ENCODE measurements at regions not wholly inside any gene's neighbourhood (a gene's known extent, or its start where the extent isn't known, plus 50 kb on each side); places are given as distances from the start of the nearest gene placed in this dataset.

DNA sequence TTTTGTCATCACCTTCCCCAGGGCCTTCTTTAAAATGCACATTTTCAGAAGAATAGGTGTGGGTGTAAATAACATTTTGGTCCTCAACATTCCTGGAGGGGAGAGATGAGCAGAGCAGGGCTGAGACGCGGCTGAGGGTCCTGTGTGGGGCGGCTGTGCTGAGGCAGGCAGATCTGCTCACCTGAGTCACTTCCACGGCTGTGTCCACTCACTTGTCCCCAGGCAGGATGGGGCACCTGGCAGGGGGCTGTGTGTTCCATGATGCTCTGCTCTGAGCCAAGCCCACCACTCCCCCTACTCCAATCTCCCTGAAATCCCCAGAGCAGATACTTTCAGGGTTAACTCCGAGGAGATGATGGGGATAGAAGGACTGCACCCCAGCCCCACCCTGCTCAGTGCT, 93.8 kb downstream of the GLRX3 start:
- no peaks in the 10 kb centered on the region for H3K4me1 ChIP-seq (ENCODE audit: control insufficient read depth, insufficient read depth, low read length)
- H3K18ac ChIP-seq (ENCODE audit: low read depth, low read length): no peak overlapping the region
- H2BK120ac ChIP-seq (ENCODE audit: low read depth, low read length): no peak overlapping the region
- no peak overlapping the region for H3K4ac ChIP-seq (ENCODE audit: low read depth, low read length)
- H3K9me3 ChIP-seq (ENCODE audit: control insufficient read depth, insufficient read depth, low read length): peaks cover 45% of the 10 kb centered on the region
- no peak overlapping the region for H4K91ac ChIP-seq (ENCODE audit: insufficient read depth, low read depth, low read length)
- no peak overlapping the region for H3K4me3 ChIP-seq (ENCODE audit: insufficient read depth, low read depth, low read length)
- H2AK5ac ChIP-seq (ENCODE audit: low read depth, low read length): no peak overlapping the region
- H4K20me1 ChIP-seq (ENCODE audit: insufficient read depth, low read length): no peaks in the 10 kb centered on the region
- no peak overlapping the region for H3K23ac ChIP-seq (ENCODE audit: low read depth, low read length)
- in situ Hi-C loops (cut with MboI; ENCODE audit: low sequenced_read_pairs) (no loop called here), intact Hi-C loops (cut with micrococcal nuclease) (no loop called here), dilution Hi-C loops (cut with HindIII; ENCODE audit: low sequenced_read_pairs, unreplicated experiment) (no loop called here)
- CTCF ChIA-PET: no interaction called here
- WGBS, 2 experiments (ENCODE audit: extremely low coverage in 2 of 2, insufficient read length in 1 of 2): no CpG with 5 or more reads among the region's 5 CpGs
- BruUV-seq (replicated peaks): no TSS peak
- no peak overlapping the region for H3K9ac ChIP-seq (ENCODE audit: low read depth, low read length)
- POLR2A ChIA-PET (ENCODE audit: unreplicated experiment): no interaction called here
- H2BK20ac ChIP-seq (ENCODE audit: low read depth, low read length): no peak overlapping the region
- H3K36me3 ChIP-seq (ENCODE audit: control insufficient read depth, insufficient read depth, low read length): no peaks in the 10 kb centered on the region
- no peak for TF ChIP-seq POLR2A (IDR thresholded peaks at IDR 0.05; ENCODE audit: low read depth, low read length)
- TF ChIP-seq, protein P1, sequence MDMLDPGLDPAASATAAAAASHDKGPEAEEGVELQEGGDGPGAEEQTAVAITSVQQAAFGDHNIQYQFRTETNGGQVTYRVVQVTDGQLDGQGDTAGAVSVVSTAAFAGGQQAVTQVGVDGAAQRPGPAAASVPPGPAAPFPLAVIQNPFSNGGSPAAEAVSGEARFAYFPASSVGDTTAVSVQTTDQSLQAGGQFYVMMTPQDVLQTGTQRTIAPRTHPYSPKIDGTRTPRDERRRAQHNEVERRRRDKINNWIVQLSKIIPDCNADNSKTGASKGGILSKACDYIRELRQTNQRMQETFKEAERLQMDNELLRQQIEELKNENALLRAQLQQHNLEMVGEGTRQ (IDR thresholded peaks at IDR 0.05; ENCODE audit: low read depth, low read length): no peak
- TF ChIP-seq MAFK (IDR thresholded peaks at IDR 0.05; ENCODE audit: low read depth, low read length): no peak
- TF ChIP-seq, protein P2, sequence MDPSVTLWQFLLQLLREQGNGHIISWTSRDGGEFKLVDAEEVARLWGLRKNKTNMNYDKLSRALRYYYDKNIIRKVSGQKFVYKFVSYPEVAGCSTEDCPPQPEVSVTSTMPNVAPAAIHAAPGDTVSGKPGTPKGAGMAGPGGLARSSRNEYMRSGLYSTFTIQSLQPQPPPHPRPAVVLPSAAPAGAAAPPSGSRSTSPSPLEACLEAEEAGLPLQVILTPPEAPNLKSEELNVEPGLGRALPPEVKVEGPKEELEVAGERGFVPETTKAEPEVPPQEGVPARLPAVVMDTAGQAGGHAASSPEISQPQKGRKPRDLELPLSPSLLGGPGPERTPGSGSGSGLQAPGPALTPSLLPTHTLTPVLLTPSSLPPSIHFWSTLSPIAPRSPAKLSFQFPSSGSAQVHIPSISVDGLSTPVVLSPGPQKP (IDR thresholded peaks at IDR 0.05; ENCODE audit: borderline replicate concordance, low read depth, low read length): no peak
- no peak for TF ChIP-seq BHLHE40 (IDR thresholded peaks at IDR 0.05; ENCODE audit: low read depth, low read length)
- no peak for TF ChIP-seq FOS (IDR thresholded peaks at IDR 0.05; ENCODE audit: low read depth, low read length)
- TF ChIP-seq MXI1 (IDR thresholded peaks at IDR 0.05; ENCODE audit: borderline replicate concordance, low read depth, low read length): no peak
- TF ChIP-seq, protein P3, sequence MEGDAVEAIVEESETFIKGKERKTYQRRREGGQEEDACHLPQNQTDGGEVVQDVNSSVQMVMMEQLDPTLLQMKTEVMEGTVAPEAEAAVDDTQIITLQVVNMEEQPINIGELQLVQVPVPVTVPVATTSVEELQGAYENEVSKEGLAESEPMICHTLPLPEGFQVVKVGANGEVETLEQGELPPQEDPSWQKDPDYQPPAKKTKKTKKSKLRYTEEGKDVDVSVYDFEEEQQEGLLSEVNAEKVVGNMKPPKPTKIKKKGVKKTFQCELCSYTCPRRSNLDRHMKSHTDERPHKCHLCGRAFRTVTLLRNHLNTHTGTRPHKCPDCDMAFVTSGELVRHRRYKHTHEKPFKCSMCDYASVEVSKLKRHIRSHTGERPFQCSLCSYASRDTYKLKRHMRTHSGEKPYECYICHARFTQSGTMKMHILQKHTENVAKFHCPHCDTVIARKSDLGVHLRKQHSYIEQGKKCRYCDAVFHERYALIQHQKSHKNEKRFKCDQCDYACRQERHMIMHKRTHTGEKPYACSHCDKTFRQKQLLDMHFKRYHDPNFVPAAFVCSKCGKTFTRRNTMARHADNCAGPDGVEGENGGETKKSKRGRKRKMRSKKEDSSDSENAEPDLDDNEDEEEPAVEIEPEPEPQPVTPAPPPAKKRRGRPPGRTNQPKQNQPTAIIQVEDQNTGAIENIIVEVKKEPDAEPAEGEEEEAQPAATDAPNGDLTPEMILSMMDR (conservative IDR thresholded peaks at IDR 0.05; ENCODE audit: low read depth, low read length): no peak
- TF ChIP-seq SMC3 (IDR thresholded peaks at IDR 0.05; ENCODE audit: low read depth, low read length): no peak
- TF ChIP-seq CHD1 (IDR thresholded peaks at IDR 0.05; ENCODE audit: low read depth, low read length): no peak
- no peak for TF ChIP-seq RFX5 (IDR thresholded peaks at IDR 0.05; ENCODE audit: low read depth, low read length)
- TF ChIP-seq RCOR1 (IDR thresholded peaks at IDR 0.05; ENCODE audit: insufficient replicate concordance, low read length): no peak
- TF ChIP-seq MAZ (IDR thresholded peaks at IDR 0.05; ENCODE audit: borderline replicate concordance, low read depth, low read length): no peak
- TF ChIP-seq CEBPB (IDR thresholded peaks at IDR 0.05; ENCODE audit: low read depth, low read length): no peak
- TF ChIP-seq RAD21 (IDR thresholded peaks at IDR 0.05; ENCODE audit: low read length): no peak
- no peak for TF ChIP-seq NFE2L2 (IDR thresholded peaks at IDR 0.05; ENCODE audit: low read depth, low read length)
- ATAC-seq (ENCODE audit: low read depth): no peak
- H3K56ac ChIP-seq (ENCODE audit: extremely low read depth, insufficient read depth, low read length): no peak overlapping the region
- no peak overlapping the region for H4K5ac ChIP-seq (ENCODE audit: low read depth, low read length)
- no peak overlapping the region for H2BK5ac ChIP-seq (ENCODE audit: low read depth, low read length, poor library complexity, severe bottlenecking)
- no peak overlapping the region for H2BK15ac ChIP-seq (ENCODE audit: low read depth, low read length)
- no peak for DNase-seq
- no peak overlapping the region for H2AFZ ChIP-seq (replicated peaks; ENCODE audit: low read length, poor library complexity)
- no peak overlapping the region for H4K8ac ChIP-seq (ENCODE audit: low read depth in 2 of 2, low read length in 2 of 2)
- H3K27me3 ChIP-seq (ENCODE audit: control insufficient read depth, insufficient read depth, low read length): no peaks in the 10 kb centered on the region
- no peaks in the 10 kb centered on the region for H3K79me1 ChIP-seq (ENCODE audit: low read depth in 1 of 2, low read length in 2 of 2)
- no peak overlapping the region for H3K27ac ChIP-seq (ENCODE audit: insufficient read depth, low read length)
- no peaks in the 10 kb centered on the region for H3K9me1 ChIP-seq (ENCODE audit: insufficient read depth, low read length)
- no peak overlapping the region for H2AK9ac ChIP-seq (replicated peaks; ENCODE audit: low read depth, low read length, poor library complexity)
- no peak overlapping the region for H3K4me2 ChIP-seq (ENCODE audit: low read depth, low read length)
- no peak overlapping the region for H3K14ac ChIP-seq (replicated peaks; ENCODE audit: low read depth, low read length)
